ENCODE measurements at regions not wholly inside any gene's neighbourhood (a gene's known extent, or its start where the extent isn't known, plus 50 kb on each side); places are given as distances from the start of the nearest gene placed in this dataset.

- DNase-seq (ENCODE audit: low read depth): no peak
- no peak for TF ChIP-seq CTCF (IDR thresholded peaks at IDR 0.05; ENCODE audit: insufficient read depth, low read depth, low read length)
- no peak overlapping the region for H3K4me3 ChIP-seq (ENCODE audit: low read depth, low read length)
Observed at GRCh38 chr6:103167345-103168071, 1692.2 kb downstream of the HACE1 start.

- no peak for TF ChIP-seq CTCF (IDR thresholded peaks at IDR 0.05; ENCODE audit: insufficient read depth, low read depth, low read length)
- no peak overlapping the region for H3K4me3 ChIP-seq (ENCODE audit: low read depth, low read length)
- no peak for DNase-seq (ENCODE audit: low read depth)
Observed at GRCh38 chr6:103154779-103155572, 1704.7 kb downstream of the HACE1 start.

- no peak overlapping the region for H3K4me3 ChIP-seq (ENCODE audit: low read depth, low read length)
- TF ChIP-seq CTCF (IDR thresholded peaks at IDR 0.05; ENCODE audit: insufficient read depth, low read depth, low read length): no peak
- DNase-seq (ENCODE audit: low read depth): no peak
Observed at GRCh38 chr6:103153016-103153415, 1706.7 kb downstream of the HACE1 start.

GRCh38 chr6:103142902-103143301, 1716.8 kb downstream of the HACE1 start:
- TF ChIP-seq CTCF (IDR thresholded peaks at IDR 0.05; ENCODE audit: insufficient read depth, low read depth, low read length): no peak
- no peak for DNase-seq (ENCODE audit: low read depth)
- no peak overlapping the region for H3K4me3 ChIP-seq (ENCODE audit: low read depth, low read length)

GRCh38 chr6:103140308-103141027, 1719.3 kb downstream of the HACE1 start:
- TF ChIP-seq CTCF (IDR thresholded peaks at IDR 0.05; ENCODE audit: insufficient read depth, low read depth, low read length): no peak
- no peak overlapping the region for H3K4me3 ChIP-seq (ENCODE audit: low read depth, low read length)
- DNase-seq (ENCODE audit: low read depth): no peak

GRCh38 chr6:103139377-103139776, 1720.3 kb downstream of the HACE1 start:
- no peak for DNase-seq (ENCODE audit: low read depth)
- no peak for TF ChIP-seq CTCF (IDR thresholded peaks at IDR 0.05; ENCODE audit: insufficient read depth, low read depth, low read length)
- no peak overlapping the region for H3K4me3 ChIP-seq (ENCODE audit: low read depth, low read length)

All from fibroblast of villous mesenchyme (primary cell).